H9 (cell line): ENCODE measurements at regions not wholly inside any gene's neighbourhood (a gene's known extent, or its start where the extent isn't known, plus 50 kb on each side); places are given as distances from the start of the nearest gene placed in this dataset.

Source experiments
- DNase-seq: peaks from one replicate; pipeline ENCODE4 v3.0.0-alpha.2; 2017
- H2AFZ ChIP-seq: one replicate; pipeline ENCODE4 v1.6.1; 2013; ENCODE audit warnings: mild to moderate bottlenecking, low read length, control low read depth, moderate library complexity
- H2AK5ac ChIP-seq: 2 replicates; pipeline ENCODE4 v1.6.1; 2013; ENCODE audit warnings: low read length, control low read depth, mixed read lengths; ENCODE audit not compliant: insufficient read length
- H2BK120ac ChIP-seq: one replicate; pipeline ENCODE4 v1.6.1; 2013; ENCODE audit warnings: low read depth, mild to moderate bottlenecking, low read length, control low read depth, inconsistent platforms; ENCODE audit not compliant: poor library complexity, severe bottlenecking
- H2BK12ac ChIP-seq: 2 replicates; pipeline ENCODE4 v1.6.1; 2013; ENCODE audit warnings: low read length, control low read depth, mixed read lengths, low read depth; ENCODE audit not compliant: insufficient read length
- H2BK15ac ChIP-seq: 2 replicates; pipeline ENCODE4 v1.6.1; 2013; ENCODE audit warnings: low read depth, low read length, control low read depth
- H2BK20ac ChIP-seq: one replicate; pipeline ENCODE4 v1.6.1; 2013; ENCODE audit warnings: low read depth, mild to moderate bottlenecking, low read length, control low read depth, inconsistent platforms; ENCODE audit not compliant: poor library complexity, severe bottlenecking
- H2BK5ac ChIP-seq: 2 replicates; pipeline ENCODE4 v1.6.1; 2013; ENCODE audit warnings: low read length, control low read depth, mixed read lengths; ENCODE audit not compliant: insufficient read length
- H3K14ac ChIP-seq: 2 replicates; pipeline ENCODE4 v1.6.1; 2013; ENCODE audit warnings: low read length, control low read depth; ENCODE audit not compliant: insufficient read depth
- H3K18ac ChIP-seq: 2 replicates; pipeline ENCODE4 v1.6.1; 2013; ENCODE audit warnings: low read depth, mild to moderate bottlenecking, mixed read lengths, low read length, control low read depth; ENCODE audit not compliant: insufficient read length
- H3K23ac ChIP-seq: 2 replicates; pipeline ENCODE4 v1.6.1; 2013; ENCODE audit warnings: low read length, control low read depth, mixed read lengths, low read depth; ENCODE audit not compliant: insufficient read length
- H3K23me2 ChIP-seq: 2 replicates; pipeline ENCODE4 v1.6.1; 2013; ENCODE audit warnings: low read depth, mild to moderate bottlenecking, mixed read lengths, low read length, control low read depth; ENCODE audit not compliant: insufficient read length, poor library complexity, severe bottlenecking
- H3K27ac ChIP-seq: 2 replicates; pipeline ENCODE4 v1.5.1; 2013; ENCODE audit warnings: low read length, control low read depth, mixed read lengths, low read depth; ENCODE audit not compliant: insufficient read length
- H3K27me3 ChIP-seq: 2 replicates; pipeline ENCODE4 v1.6.1; 2013; ENCODE audit warnings: low read length, control low read depth, inconsistent platforms; ENCODE audit not compliant: insufficient read depth
- H3K4ac ChIP-seq: 2 replicates; pipeline ENCODE4 v1.6.1; 2013; ENCODE audit warnings: low read depth, mild to moderate bottlenecking, control low read depth, inconsistent platforms, low read length, moderate library complexity
- H3K4me1 ChIP-seq: 2 replicates; pipeline ENCODE4 v1.6.1; 2013; ENCODE audit warnings: low read length, control low read depth, inconsistent platforms; ENCODE audit not compliant: insufficient read depth
- H3K4me2 ChIP-seq: 2 replicates; pipeline ENCODE4 v1.6.1; 2013; ENCODE audit warnings: low read length, control low read depth, mixed read lengths; ENCODE audit not compliant: insufficient read length, insufficient read depth
- H3K56ac ChIP-seq: 2 replicates; pipeline ENCODE4 v1.6.1; 2013; ENCODE audit warnings: low read depth, mild to moderate bottlenecking, mixed read lengths, low read length, control low read depth; ENCODE audit not compliant: insufficient read length
- H3K79me1 ChIP-seq: 2 replicates; pipeline ENCODE4 v1.6.1; 2013; ENCODE audit warnings: low read depth, mild to moderate bottlenecking, moderate library complexity, low read length, control low read depth, inconsistent platforms; ENCODE audit not compliant: insufficient read depth, poor library complexity, severe bottlenecking
- H3K79me2 ChIP-seq: 2 replicates; pipeline ENCODE4 v1.6.1; 2013; ENCODE audit warnings: low read length, control low read depth, inconsistent platforms; ENCODE audit not compliant: insufficient read depth
- H3K9ac ChIP-seq: 2 replicates; pipeline ENCODE4 v1.6.1; 2013; ENCODE audit warnings: low read length, control low read depth, mixed read lengths; ENCODE audit not compliant: insufficient read length; ENCODE audit errors: extremely low read depth
- H3K9me3 ChIP-seq: one replicate; pipeline ENCODE4 v1.6.1; 2013; ENCODE audit warnings: low read depth, low read length, inconsistent platforms; ENCODE audit not compliant: control insufficient read depth
- H3T11ph ChIP-seq: one replicate; pipeline ENCODE4 v1.6.1; 2013; ENCODE audit warnings: mild to moderate bottlenecking, low read length, control low read depth, inconsistent platforms
- H4K20me1 ChIP-seq: one replicate; pipeline ENCODE4 v1.6.1; 2013; ENCODE audit not compliant: control insufficient read depth, insufficient read length, insufficient read depth
- H4K5ac ChIP-seq: 2 replicates; pipeline ENCODE4 v1.6.1; 2013; ENCODE audit warnings: low read depth, mild to moderate bottlenecking, mixed read lengths, low read length, control low read depth; ENCODE audit not compliant: insufficient read length
- H4K8ac ChIP-seq: replicated peaks from 2 replicates; pipeline ENCODE4 v1.6.1; 2013; ENCODE audit warnings: low read length, control low read depth, mixed read lengths, low read depth; ENCODE audit not compliant: insufficient read length
- H4K91ac ChIP-seq: 2 replicates; pipeline ENCODE4 v1.6.1; 2013; ENCODE audit warnings: low read depth, mild to moderate bottlenecking, moderate library complexity, mixed read lengths, low read length, control low read depth; ENCODE audit not compliant: insufficient read length
- H3K27ac Mint-ChIP-seq, 3 experiments: 2 replicates in 2 of 3; 3 replicates in 1 of 3; pipeline ENCODE4 v1.8.0; 2020 to 2021; ENCODE audit warnings: mixed read lengths in 3 of 3, mild to moderate bottlenecking in 1 of 3, moderate library complexity in 1 of 3
- H3K27me3 Mint-ChIP-seq: 2 replicates; pipeline ENCODE4 v1.8.0; 2021; ENCODE audit warnings: low read depth, mild to moderate bottlenecking, moderate library complexity, mixed read lengths
- H3K36me3 Mint-ChIP-seq, 3 experiments: 2 replicates in 2 of 3; 3 replicates in 1 of 3; pipeline ENCODE4 v1.8.0; 2020 to 2021; ENCODE audit warnings: low read depth in 3 of 3, mixed read lengths in 3 of 3; ENCODE audit not compliant: insufficient read depth in 1 of 3
- H3K4me1 Mint-ChIP-seq, 2 experiments: 2 replicates each; pipeline ENCODE4 v1.8.0; 2020; ENCODE audit warnings: mixed read lengths in 2 of 2
- H3K4me3 Mint-ChIP-seq, 2 experiments: 2 replicates in 1 of 2; 3 replicates in 1 of 2; pipeline ENCODE4 v1.8.0; 2020 to 2021; ENCODE audit warnings: mild to moderate bottlenecking in 2 of 2, mixed read lengths in 2 of 2, moderate library complexity in 1 of 2
- H3K9me3 Mint-ChIP-seq, 2 experiments: 2 replicates in 1 of 2; 3 replicates in 1 of 2; pipeline ENCODE4 v1.8.0; 2020; ENCODE audit warnings: mild to moderate bottlenecking in 2 of 2, mixed read lengths in 2 of 2, moderate library complexity in 1 of 2
- CTCF ChIP-seq: fragments of 200-600 bp; sonication (generic); conservative IDR thresholded peaks from 3 replicates; pipeline ENCODE4 v1.8.0; 2021; ENCODE audit warnings: antibody characterized with exemption, mild to moderate bottlenecking
- WGBS: extraction: QIAGEN DNeasy Blood & Tissue Kit; methylation state at CpG from one replicate; pipeline ENCODE4 v1.1.7; 2013; ENCODE audit warnings: missing lambda C conversion rate, low lambda C conversion rate, mixed read lengths; ENCODE audit not compliant: insufficient read length; ENCODE audit errors: extremely low coverage; 5-methylcytosine and 5-hydroxymethylcytosine counted together

DNA sequence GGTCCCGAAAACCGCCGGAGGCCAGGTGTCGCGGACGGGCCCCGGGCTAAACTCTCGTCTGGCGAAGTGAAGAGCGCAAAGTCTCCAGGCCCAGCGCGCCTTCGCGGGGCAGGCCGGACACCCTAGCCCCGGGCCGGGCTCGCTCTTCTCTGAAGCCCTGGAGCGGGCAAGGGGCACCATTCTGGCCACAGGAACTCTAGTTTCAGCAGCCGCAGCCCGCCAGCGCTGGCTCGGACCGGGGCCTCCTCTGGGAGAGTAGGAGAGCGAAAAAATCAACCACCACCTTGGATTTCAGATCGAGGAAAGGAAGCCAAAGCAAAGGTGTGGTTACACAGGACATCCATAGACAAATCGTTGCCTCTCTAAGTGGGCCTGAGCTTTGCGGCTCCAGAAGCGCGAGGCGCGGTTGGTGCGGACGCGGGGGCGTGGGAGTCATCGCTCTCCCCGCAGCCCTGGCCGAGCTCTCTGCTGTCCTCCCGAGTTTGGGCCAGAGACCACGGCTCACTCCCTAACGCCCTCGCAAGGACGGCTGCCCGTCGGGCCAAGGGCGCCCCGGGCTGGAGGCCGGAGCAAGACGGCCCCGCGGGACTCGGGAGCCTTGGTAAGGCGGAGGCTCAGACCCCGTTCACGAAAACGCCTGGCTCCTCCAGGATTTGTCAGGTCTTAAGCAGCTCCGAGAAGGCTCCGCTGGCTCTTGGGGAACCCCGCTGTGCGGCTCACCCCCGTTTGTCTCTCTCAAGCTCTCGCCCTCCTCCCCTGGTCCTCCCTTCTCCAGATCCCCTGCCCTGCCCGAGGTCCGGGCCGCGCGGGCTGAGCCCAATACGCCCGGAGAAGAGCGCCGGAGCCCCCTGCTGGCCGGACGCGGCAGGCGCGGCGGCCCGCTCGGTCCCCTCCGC, 132.9 kb upstream of the DPYD start:
- Histone ChIP-seq H4K91ac (no peak overlapping the region), H2BK5ac (no peak overlapping the region), H3K4ac (no peak overlapping the region), H3K27me3 (peaks cover 15% of the 10 kb centered on the region), H4K5ac (no peak overlapping the region), H3K4me2 (peak overlapping the region; percentile 96), H3K9me3 (no peaks in the 10 kb centered on the region), H2BK12ac (no peak overlapping the region), H3K79me2 (no peaks in the 10 kb centered on the region), H3K18ac (peak overlapping the region; percentile 59), H3K27ac (no peak overlapping the region), H3K4me1 (no peaks in the 10 kb centered on the region), H3K23ac (no peak overlapping the region), H3K14ac (peak overlapping the region; percentile 1), H2BK20ac (no peak overlapping the region), H2BK15ac (no peak overlapping the region), H3K9ac (peak overlapping the region; percentile 46), H2AFZ (no peak overlapping the region), H4K20me1 (no peaks in the 10 kb centered on the region), H2BK120ac (no peak overlapping the region), H4K8ac (no peak overlapping the region), H2AK5ac (no peak overlapping the region), H3K23me2 (peaks cover 20% of the 10 kb centered on the region), H3K79me1 (no peaks in the 10 kb centered on the region), H3K56ac (no peak overlapping the region), H3T11ph (no peak overlapping the region)
- Mint-ChIP-seq H3K4me1 (peaks cover 34 to 39% of the 10 kb centered on the region in 2 experiments), H3K27me3 (peaks cover 42% of the 10 kb centered on the region), H3K4me3 (peak overlapping the region; percentile 74 to 85), H3K36me3 (no peaks in the 10 kb centered on the region; a peak in 2 of 7 replicates), H3K9me3 (no peaks in the 10 kb centered on the region; a peak in 2 of 5 replicates), H3K27ac (no peak overlapping the region)
- DNase-seq = peak; percentile 81
- peak; percentile 93 for TF ChIP-seq CTCF
- no CpG with 5 or more reads among the region's 81 CpGs for WGBS
